Heart left ventricle (tissue), 16 donors: ENCODE measurements at regions not wholly inside any gene's neighbourhood (a gene's known extent, or its start where the extent isn't known, plus 50 kb on each side); places are given as distances from the start of the nearest gene placed in this dataset.
A peak's percentile ranks its signal among the peaks of the same experiment; 100 is the strongest.

Experiments used
- ATAC-seq, 4 donors: fragments of 200-7000 bp; cut with Tn5 transposase; one replicate each; pipeline ENCODE4 v1.9.1; 2020 to 2022; ENCODE audit warnings: moderate library complexity in 4 of 4, mild to moderate bottlenecking in 3 of 4, moderate number of reproducible peaks in 1 of 4
- DNase-seq, 5 donors: peaks; one replicate each; pipeline ENCODE4 v3.0.0-alpha.2; 2020
- H3K27ac ChIP-seq, 12 donors: fragments of 200-600 bp; sonication (generic) in 4 of 12; one replicate each; pipeline versions ENCODE4 v1.5.0 to v1.8.0; 2016 to 2022; ENCODE audit warnings: mild to moderate bottlenecking in 2 of 12
- H3K27me3 ChIP-seq, 9 donors: fragments of 200-600 bp; sonication (generic) in 2 of 9; one replicate each; pipeline versions ENCODE4 v1.5.1 to v1.8.0; 2016 to 2022; ENCODE audit warnings: mild to moderate bottlenecking in 3 of 9
- H3K36me3 ChIP-seq, 9 donors: fragments of 200-600 bp; sonication (generic) in 2 of 9; one replicate each; pipeline versions ENCODE4 v1.5.0 to v1.8.0; 2018 to 2022; ENCODE audit warnings: mild to moderate bottlenecking in 2 of 9
- H3K4me1 ChIP-seq, 12 donors: fragments of 200-600 bp; sonication (generic) in 4 of 12; one replicate each; pipeline versions ENCODE4 v1.5.0 to v1.8.0; 2016 to 2022; ENCODE audit warnings: mild to moderate bottlenecking in 3 of 12
- H3K4me3 ChIP-seq, 12 donors: fragments of 200-600 bp; sonication (generic) in 4 of 12; one replicate each; pipeline versions ENCODE4 v1.5.0 to v1.8.0; 2017 to 2022; ENCODE audit warnings: mild to moderate bottlenecking in 9 of 12, moderate library complexity in 4 of 12
- H3K9me3 ChIP-seq, 12 donors: fragments of 200-600 bp; sonication (generic) in 4 of 12; one replicate each; pipeline versions ENCODE4 v1.5.0 to v1.8.0; 2016 to 2022; ENCODE audit warnings: mild to moderate bottlenecking in 1 of 12
- POLR2A ChIP-seq, 2 donors: fragments of 450-650 bp; IDR thresholded peaks; one replicate each; pipeline ENCODE4 v1.6.1; 2017; ENCODE audit warnings: antibody characterized with exemption in 2 of 2, mild to moderate bottlenecking in 2 of 2, moderate library complexity in 2 of 2
- whole genome bisulfite sequencing, 4 donors: extraction: QIAGEN DNeasy Blood & Tissue Kit in 2 of 4; methylation state at CpG; one replicate each; pipeline versions ENCODE4 v1.1.5 to v1.1.7; 2013 to 2018; 5-methylcytosine and 5-hydroxymethylcytosine counted together
- intact Hi-C, 10 donors: fragments of 100-400 bp; cut with DNase I; formaldehyde crosslinking; loops; one replicate each; pipeline versions ENCODE4 v1.11.1 to v1.14.2; 2022
- TF ChIP-seq, protein P1 (sequence below), 12 donors: fragments of 200-600 bp; sonication (generic) in 4 of 12; IDR thresholded peaks; one replicate each; pipeline versions ENCODE4 v1.5.0 to v1.8.0; 2018 to 2022; ENCODE audit warnings: antibody characterized with exemption in 12 of 12, mild to moderate bottlenecking in 5 of 12
- donor health status: ischemic (EF 13 %, LVEDD 7.1; RV severe dilation, severe dysfunction).
- donor health status: healthy with polysubstance abuse.
- donor health status: DM: no; HTN: yes; CAD: no.
- donor health status: DM: no; HTN: no; CAD: no.
- donor health status: ischemic (EF 25% LVEDD 6.9; RV normal size, moderate dysfunction).
- donor health status: ischemic (EF 25% LVEDD 5.7; RV mildly dilated, moderate dysfunction).
- donor health status: healthy.
- donor health status: DM: yes; HTN: yes; CAD: no.
- donor health status: ischemic (EF 35%, LVEDD 5.7; RV mildly dilated, moderate dysfunction).
- donor health status: nonischemic (EF 11% LVEDD 7.7; RV severe dilation, severe dysfunction).
- donor health status: DM: yes; HTN: yes; CAD: no.
- donor health status: PGD.
- donor health status: ischemic (EF 29% LVEDD 5.4; RV normal size, mild dysfunction).
- donor health status: nonischemic (EF 23%, LVEDD 6.1; RV moderate dilation, normal function).

DNA sequence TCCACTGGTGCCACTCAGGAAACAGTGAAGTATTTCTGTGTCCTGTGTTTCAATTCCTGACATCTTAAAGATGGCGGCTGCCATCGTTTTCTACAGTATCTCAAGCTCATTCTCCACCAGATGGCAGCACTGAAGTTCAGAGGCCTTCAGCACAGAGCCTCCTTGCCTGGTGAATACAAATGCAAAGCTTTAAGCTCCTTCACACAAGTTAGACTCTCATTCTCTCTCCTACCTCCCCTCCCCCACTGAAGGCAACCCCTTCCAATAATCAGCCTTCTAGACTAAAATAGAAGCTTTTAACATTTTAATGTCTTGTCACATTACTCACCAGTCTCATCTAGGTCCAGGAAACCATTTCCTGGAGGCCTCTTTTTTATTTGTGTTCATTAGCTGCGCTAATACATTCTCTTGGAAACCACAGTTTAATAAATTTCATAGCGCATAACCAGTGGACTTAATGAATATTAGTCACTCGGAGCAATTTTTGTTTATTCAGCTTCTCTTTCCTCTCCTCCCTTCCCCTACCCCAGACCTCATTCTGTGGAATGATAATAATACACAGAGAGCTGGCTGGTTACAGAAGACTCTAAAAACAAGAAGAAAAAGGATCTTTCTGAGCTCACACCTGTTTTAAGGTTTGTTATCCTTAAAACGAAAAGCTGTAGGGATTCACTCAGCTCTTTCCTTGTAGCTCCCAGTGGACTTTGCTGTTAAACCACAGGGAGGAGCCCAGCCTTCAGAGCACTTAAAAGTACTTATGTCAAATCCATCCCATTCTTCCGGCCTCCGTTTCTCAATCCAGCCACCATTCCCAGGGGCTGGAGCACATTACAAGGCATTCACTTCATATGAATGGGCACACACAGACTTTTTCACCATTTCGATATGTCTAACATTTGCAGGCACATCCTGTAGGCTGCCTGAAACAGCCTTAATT, 384.9 kb downstream of the HLX start:
- no peaks in the 10 kb centered on the region for H3K36me3 ChIP-seq
- intact Hi-C loops = loop anchor here in 8 of 10 donors (1.0 to 10.0 kb wide), 5 partner anchors 168 to 389 kb away; partner anchors contain the start of gene HLX (in 2 of the 8)
- 53 to 68% (median 59%) methylated on average over 9 of the region's 9 CpGs for WGBS, 4 donors
- H3K27me3 ChIP-seq = no peaks in the 10 kb centered on the region
- TF ChIP-seq, protein P1, sequence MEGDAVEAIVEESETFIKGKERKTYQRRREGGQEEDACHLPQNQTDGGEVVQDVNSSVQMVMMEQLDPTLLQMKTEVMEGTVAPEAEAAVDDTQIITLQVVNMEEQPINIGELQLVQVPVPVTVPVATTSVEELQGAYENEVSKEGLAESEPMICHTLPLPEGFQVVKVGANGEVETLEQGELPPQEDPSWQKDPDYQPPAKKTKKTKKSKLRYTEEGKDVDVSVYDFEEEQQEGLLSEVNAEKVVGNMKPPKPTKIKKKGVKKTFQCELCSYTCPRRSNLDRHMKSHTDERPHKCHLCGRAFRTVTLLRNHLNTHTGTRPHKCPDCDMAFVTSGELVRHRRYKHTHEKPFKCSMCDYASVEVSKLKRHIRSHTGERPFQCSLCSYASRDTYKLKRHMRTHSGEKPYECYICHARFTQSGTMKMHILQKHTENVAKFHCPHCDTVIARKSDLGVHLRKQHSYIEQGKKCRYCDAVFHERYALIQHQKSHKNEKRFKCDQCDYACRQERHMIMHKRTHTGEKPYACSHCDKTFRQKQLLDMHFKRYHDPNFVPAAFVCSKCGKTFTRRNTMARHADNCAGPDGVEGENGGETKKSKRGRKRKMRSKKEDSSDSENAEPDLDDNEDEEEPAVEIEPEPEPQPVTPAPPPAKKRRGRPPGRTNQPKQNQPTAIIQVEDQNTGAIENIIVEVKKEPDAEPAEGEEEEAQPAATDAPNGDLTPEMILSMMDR (IDR thresholded peaks at IDR 0.05) = peak; percentile 39 to 70 (median 54)
- no peak for TF ChIP-seq POLR2A (IDR thresholded peaks at IDR 0.05)
- ATAC-seq (peak; percentile 59 to 86 (median 75)), DNase-seq (peak in 4 of 5 donors; percentile 35 to 63 (median 52))
- H3K27ac ChIP-seq = peak overlapping the region in 11 of 12 donors; percentile 7 to 73 (median 41)
- peak overlapping the region in 1 of 12 donors; percentile 2 for H3K4me3 ChIP-seq
- H3K9me3 ChIP-seq = no peaks in the 10 kb centered on the region
- H3K4me1 ChIP-seq = peaks cover 0 to 19% (median 11%) of the 10 kb centered on the region in 12 donors

DNA sequence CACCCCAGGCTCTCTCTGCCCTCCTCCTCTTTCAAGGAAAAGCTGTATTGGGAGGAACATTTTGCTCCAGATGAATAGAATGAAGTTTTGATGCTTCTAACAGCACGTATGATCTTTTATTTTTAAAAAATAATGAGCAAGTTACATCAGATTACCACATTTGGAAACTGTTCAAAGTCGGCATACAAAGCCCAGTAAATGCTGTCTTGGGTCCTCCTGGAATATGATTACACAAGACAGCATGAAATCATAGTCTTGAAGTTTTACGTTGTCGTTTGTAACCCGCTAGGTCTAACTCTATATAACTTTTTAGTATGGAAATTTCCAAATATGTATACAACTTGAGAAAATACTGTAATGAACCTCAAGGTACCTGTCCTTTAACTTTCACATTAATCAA, 385.6 kb downstream of the HLX start:
- 45 to 58% (median 51%) methylated on average over 5 of the region's 5 CpGs for WGBS, 4 donors

DNA sequence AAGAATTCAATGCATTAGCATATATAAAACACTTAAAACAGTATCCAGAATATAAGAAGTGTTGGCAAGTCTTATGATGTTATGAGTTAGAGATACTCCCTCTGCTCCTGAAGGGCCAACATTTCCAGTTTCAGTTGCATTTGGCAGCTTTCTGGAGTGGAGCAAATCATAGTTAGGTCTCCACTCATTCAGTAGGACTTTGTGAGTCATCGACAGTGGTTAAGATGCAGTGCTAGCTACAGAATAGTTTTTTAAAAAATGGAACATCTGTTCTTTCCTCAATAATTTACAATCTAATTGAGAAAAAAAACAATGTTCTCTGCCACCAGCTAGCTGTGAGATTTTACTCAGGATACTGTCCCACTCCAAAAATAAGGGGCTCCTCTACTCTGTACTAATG, 389.1 kb downstream of the HLX start:
- no peak overlapping the region for H3K27ac ChIP-seq
- no peaks in the 10 kb centered on the region for H3K27me3 ChIP-seq
- H3K4me1 ChIP-seq = peaks cover 0 to 19% (median 11%) of the 10 kb centered on the region in 12 donors
- no peaks in the 10 kb centered on the region for H3K36me3 ChIP-seq
- TF ChIP-seq, protein P1 (IDR thresholded peaks at IDR 0.05) = no peak
- no peak for TF ChIP-seq POLR2A (IDR thresholded peaks at IDR 0.05)
- intact Hi-C loops = loop anchor here in 4 of 10 donors (5.0 to 10.0 kb wide), 3 partner anchors 169 to 393 kb away; partner anchors contain the start of gene HLX (in 2 of the 4)
- ATAC-seq (peak in 2 of 4 donors; percentile 43 to 46), DNase-seq (no peak)
- 75 to 86% (median 86%) methylated on average over 1 of the region's 1 CpG for WGBS, 4 donors
- no peaks in the 10 kb centered on the region for H3K9me3 ChIP-seq
- H3K4me3 ChIP-seq = no peak overlapping the region

More for the DNA sequence above, 385.6 kb downstream of the HLX start:
- intact Hi-C loops = loop anchor here (2.0 to 10.0 kb wide), 5 partner anchors 167 to 390 kb away; partner anchors contain the start of gene HLX (in 2 of the 10)
- Histone ChIP-seq H3K4me1 (peaks cover 0 to 19% (median 11%) of the 10 kb centered on the region in 12 donors), H3K4me3 (peak overlapping the region in 1 of 12 donors; percentile 2), H3K27ac (peak overlapping the region in 11 of 12 donors; percentile 5 to 73 (median 41)), H3K9me3 (no peaks in the 10 kb centered on the region), H3K36me3 (no peaks in the 10 kb centered on the region), H3K27me3 (no peaks in the 10 kb centered on the region)
- ATAC-seq (peak in 3 of 4 donors; percentile 27 to 71 (median 44)), DNase-seq (no peak)
- TF ChIP-seq, protein P1 (IDR thresholded peaks at IDR 0.05) = no peak
- TF ChIP-seq POLR2A (IDR thresholded peaks at IDR 0.05) = no peak

DNA sequence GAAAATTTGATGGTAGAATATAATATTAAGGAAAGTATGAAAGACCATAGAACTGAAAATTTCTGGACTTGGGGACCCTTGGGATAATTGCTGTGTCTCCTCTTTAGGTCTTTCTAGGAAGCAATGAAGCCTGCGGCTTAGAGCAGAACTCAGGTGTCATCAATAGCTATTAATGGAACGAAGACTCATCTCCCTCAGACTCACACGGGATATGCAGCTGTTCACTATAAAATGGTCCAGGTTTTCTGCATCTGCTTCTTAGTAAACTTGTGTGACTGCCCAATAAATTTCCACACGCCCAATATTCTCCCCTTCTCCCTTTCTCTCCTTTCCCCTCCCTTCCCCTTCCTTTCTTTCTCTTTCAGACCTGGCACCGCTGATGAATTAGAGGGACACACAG, 392.5 kb downstream of the HLX start:
- Histone ChIP-seq H3K9me3 (no peaks in the 10 kb centered on the region), H3K36me3 (no peaks in the 10 kb centered on the region), H3K4me1 (no peaks in the 10 kb centered on the region), H3K4me3 (no peak overlapping the region), H3K27ac (no peak overlapping the region), H3K27me3 (no peaks in the 10 kb centered on the region)
- no peak for TF ChIP-seq POLR2A (IDR thresholded peaks at IDR 0.05)
- WGBS, 4 donors = 84 to 91% (median 89%) methylated on average over 5 of the region's 5 CpGs
- ATAC-seq = no peak
- no peak for DNase-seq
- intact Hi-C loops = loop anchor here in 4 of 10 donors (10.0 kb wide), 3 partner anchors 357 to 397 kb away; partner anchors contain the start of gene HLX (in 1 of the 4)
